CD4-positive, alpha-beta T cell treated with Interleukin-6 at 100 ng/mL for 8 hours (primary cell): ENCODE measurements at regions not wholly inside any gene's neighbourhood (a gene's known extent, or its start where the extent isn't known, plus 50 kb on each side); places are given as distances from the start of the nearest gene placed in this dataset.

Experiments used
- DNase-seq: peaks from one replicate; pipeline ENCODE4 v3.0.0-alpha.2; 2020; ENCODE audit warnings: mixed read lengths, low spot score

DNA sequence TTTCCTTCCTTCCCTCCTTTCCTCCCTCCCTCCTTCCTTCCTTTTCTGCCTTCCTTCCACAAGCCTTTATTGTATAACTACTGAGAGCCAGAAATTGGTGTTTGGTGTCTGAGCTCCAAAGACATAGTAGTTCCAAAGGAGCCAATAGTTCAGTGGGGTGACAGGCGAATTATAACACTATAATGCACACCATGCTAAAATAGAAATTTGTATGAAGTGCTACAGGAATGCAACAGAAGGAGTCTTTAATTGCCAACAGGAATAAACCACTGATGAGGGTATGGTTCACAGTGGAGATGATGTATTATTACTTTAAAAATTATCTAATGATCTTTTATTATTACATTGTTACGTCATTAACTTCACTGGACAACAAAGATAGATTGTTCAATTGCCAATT lies 158.8 kb upstream of the SP8 start:
- DNase-seq: no peak

- no peak for DNase-seq
Observed at GRCh38 chr7:20952916-20953315, 166.2 kb upstream of the SP8 start.

DNA sequence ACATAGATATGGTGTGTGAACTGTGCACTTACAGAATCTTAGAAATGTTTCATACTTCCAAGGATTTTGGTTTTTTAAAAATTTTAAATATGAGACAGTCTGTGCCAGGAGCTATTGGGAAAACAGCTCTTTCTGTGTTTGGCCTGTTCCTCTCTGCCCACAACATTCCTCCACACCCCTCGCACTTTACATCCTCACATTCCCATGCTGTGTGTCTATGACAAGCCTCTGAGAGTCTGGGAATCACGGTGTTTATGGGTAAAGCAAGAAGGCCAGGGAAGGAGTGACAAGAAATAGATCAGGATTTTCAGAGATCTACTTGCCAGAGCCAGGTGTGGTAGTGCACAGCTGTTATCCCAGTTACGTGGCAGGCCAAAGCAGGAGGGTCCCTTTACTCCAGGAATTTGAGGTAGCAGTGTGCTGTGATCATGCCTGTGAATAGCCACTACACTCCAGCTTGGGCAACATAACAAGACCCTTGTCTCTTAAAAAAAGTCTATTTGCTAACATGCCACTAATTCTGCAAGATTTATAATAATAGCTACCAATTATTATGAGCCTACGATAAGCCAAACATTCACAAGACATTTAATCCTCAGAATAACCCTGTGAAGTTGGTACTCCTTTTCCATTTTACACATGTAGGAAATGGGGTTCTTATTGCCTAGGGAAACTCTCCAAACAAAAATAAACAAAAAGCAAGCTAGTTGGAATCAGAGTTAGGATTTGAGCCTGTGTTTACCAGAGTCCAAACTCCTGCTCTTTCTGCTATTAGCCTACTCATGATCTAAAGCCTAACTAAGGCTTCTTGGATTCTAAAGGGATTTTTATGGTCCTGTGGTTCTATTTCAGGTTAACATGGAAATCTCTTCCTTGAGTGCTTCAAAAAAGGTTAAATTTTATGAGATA lies 168.3 kb upstream of the SP8 start:
- DNase-seq: no peak

GRCh38 chr7:20958572-20958971 lies 171.9 kb upstream of the SP8 start:
- no peak for DNase-seq

GRCh38 chr7:20959281-20959680 lies 172.6 kb upstream of the SP8 start:
- DNase-seq: no peak

DNA sequence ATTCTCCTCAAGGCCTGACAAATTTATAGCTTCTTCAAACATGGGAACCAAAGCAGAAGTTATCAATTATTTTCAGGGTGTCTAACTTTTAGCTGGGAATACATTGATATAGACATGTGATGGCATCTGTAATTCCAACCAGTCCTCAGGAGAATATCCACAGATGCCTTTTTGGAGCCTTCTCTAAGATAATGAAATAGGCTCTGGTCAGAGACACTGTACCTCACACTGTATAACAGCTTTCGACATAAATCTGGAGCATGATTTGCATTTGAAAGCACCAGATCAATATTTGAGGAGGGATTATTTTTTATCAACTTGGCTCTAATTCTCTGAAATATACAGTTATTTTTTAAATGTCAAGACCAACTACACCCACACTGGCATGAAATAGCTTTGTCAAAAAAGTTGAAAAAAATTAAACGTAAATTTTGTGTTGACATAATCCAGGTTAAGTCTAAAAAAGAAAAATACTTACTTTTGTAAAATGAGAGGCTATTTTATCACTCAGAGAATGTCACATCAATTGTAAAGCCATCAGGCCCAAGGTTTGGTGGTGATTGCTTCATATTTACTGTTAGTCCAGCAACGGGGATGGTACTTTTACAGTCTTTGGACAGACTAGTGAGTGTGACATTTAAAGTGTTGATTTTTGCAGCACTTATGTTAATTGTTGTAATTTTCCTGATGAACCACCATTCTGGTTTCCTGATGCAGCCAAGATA lies 177.0 kb upstream of the SP8 start:
- no peak for DNase-seq

- DNase-seq: no peak
Observed at GRCh38 chr7:20964281-20964918, 177.7 kb upstream of the SP8 start.

DNA sequence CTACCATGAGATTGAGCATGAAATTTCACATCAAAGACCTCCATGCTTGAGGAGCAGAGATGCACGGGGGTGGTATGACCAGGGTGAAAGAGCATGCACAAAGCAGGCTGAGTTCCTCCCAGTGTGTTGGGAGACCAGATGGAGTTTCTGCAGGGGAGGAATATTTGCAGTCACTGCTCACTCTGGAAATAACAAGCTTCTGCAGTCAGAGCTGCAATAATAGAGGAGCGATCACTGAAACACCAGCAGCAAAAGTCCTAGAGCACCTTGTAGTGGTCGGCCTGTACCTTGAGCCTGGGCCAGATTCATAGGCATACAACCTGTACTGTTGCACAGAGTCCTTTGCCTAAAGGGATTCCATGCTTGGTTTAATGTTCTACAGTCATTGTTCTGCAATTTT lies 184.5 kb upstream of the SP8 start:
- no peak for DNase-seq

DNA sequence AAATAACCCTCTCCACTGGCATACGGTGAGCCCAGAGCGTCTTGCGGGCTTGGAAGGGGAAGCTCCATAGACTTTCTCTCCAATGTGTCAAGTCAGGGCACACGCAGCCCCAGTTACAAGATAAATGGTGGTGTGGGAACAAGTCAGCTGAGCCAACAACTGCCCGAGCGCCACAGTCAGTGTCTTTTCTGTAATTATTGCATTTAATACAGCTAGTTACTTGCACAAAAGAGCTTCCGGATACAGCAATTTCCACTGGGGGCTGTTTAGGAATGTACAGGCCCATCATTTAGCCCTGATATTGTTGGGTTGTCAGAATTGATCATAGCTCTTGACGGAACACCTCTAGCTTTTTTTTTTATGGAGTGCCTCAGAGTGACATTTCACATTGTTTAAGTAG lies 193.5 kb upstream of the SP8 start:
- DNase-seq: no peak

GRCh38 chr7:20980668-20981264 lies 194.1 kb upstream of the SP8 start:
- DNase-seq: no peak

DNA sequence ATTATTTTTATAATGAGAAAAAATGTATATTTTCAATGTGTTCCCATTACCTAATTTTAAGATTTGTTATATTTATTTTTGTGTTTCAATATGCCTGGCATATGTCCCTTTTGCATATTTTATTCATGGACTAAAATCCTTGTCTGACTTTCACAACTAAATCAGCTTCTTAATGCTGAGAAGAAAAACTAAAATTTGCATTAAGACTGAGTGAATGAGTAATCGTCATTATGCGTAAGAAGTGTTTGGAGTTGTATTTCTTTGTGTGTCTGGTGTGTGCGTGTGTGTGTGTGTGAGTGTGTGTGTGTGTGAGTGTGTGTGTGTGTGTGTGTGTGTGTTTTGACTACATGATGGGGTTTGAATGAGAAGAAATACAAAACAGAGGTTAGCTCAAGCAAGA lies 201.7 kb upstream of the SP8 start:
- DNase-seq: no peak

- DNase-seq: no peak
Observed at GRCh38 chr7:20991544-20991943, 204.9 kb upstream of the SP8 start.

DNA sequence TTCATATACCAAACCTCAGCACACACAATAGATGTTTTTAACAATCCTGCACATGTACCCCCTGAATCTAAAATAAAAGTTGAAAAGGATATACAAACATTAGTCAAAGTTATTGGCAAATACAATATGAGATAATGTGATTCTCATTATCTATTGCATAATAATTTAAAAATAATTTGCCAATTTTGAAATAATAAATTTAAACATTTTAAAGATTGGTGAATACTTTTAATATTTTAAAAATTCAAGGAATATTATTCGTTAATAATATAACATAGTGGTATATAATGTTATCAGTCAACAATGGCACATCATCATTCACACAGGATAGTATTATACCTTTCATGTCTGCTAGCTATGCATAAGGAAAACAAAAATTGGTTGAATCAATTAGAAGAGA lies 207.0 kb upstream of the SP8 start:
- no peak for DNase-seq

GRCh38 chr7:20998309-20998708 lies 211.6 kb upstream of the SP8 start:
- DNase-seq: no peak

GRCh38 chr7:21011153-21011552 lies 224.5 kb upstream of the SP8 start:
- DNase-seq: no peak

GRCh38 chr7:21013765-21014539 lies 227.3 kb upstream of the SP8 start:
- no peak for DNase-seq

DNA sequence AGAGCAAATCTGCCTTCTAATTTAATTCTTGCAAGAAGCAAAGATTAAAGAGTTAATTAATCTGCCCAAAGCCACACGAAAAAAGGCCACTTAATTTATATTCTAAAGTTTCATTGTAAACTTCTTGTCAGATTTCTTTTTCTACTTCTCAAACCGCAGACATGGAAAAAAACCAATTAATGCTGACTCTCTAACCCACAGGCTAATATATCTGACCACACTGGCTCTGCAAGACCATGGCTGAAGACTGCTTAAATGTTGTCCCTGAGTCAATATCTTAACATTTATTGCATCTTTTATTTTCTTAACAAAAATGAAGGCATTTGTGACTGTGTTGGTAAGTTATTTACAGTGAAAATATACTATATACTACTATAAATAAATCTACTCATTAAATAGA lies 234.0 kb upstream of the SP8 start:
- DNase-seq: no peak

GRCh38 chr7:21023841-21024484 lies 237.3 kb upstream of the SP8 start:
- DNase-seq: no peak

DNA sequence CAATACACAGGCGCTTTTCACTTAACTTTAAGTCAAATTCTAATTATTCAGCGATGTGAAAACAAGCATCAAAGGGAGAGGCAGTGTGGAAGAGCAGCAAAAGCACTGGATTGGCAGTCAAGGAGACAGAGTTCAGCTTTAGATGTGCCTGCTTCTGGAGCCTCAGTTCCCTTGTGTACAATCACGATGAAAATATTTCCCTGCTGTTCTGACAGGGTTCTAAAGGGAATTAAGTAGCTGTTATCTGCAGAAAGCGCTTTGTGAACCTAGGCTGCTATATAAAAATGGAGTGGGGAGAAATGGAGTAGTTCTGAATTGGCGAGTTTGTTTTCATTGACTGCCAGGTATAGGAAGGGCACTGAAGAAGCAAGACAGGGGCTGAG lies 237.8 kb upstream of the SP8 start:
- no peak for DNase-seq

- no peak for DNase-seq
Observed at GRCh38 chr7:21028186-21028585, 241.5 kb upstream of the SP8 start.

DNA sequence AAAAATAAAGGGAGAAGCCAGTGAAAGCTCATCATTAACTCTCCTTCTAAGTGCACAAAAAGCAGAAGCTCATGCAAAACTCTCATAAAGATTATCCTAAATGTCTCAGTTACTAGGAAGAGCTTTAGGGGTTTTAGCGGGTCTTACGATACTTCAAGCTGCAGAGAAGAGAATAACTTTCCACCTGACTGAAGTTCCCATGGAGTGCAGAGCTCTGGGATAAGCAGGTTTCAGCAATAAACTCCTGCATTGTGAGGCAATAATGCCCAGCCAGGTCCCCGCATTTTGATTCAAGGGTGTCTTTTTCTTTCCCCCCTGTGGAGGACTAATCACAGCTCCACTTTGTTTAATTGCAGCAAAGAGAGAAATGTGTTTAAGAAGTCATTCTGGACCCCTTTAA lies 241.9 kb upstream of the SP8 start:
- DNase-seq: no peak
